ENCODE measurements at regions not wholly inside any gene's neighbourhood (a gene's known extent, or its start where the extent isn't known, plus 50 kb on each side); places are given as distances from the start of the nearest gene placed in this dataset.
A peak's percentile ranks its signal among the peaks of the same experiment; 100 is the strongest.

DNA sequence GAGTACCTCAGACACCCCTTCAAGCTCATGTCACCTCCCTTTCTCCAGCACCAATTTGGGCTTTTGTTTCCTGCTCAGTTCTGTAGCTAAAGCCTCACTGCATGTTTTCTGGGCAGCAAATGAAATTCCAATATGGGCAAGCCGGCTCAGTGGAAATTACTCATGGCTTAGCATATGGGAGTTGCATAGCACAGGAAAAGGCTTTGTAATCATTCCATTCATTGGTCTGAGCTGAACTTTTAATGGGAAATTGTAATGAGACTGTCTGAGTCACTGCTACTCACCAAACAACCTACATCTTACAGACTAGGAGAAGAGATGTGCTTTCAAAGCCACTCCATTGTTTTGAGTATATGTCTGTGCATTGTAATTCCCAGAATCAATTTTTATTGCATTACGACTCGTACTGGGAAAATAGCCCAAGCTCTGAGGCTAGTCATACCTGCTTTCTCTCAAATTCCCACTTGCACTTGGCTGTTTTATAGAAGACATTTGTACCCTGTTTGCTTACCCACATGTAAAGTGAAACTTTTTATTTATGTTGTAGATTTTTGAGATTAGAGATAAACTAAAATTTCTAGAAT, 139.5 kb upstream of the LRATD1 start:
- no peak overlapping the region for H2BK12ac ChIP-seq (ENCODE audit: insufficient read length, low read depth, low read length)
- H4K20me1 ChIP-seq (ENCODE audit: control insufficient read depth, insufficient read depth, insufficient read length), result no peaks in the 10 kb centered on the region
- H3K27me3 Mint-ChIP-seq (ENCODE audit: low read depth), result no peaks in the 10 kb centered on the region
- H3K4me1 Mint-ChIP-seq, result peaks cover 6 to 8% of the 10 kb centered on the region in 2 experiments; a peak in 1 of 4 replicates
- no peak overlapping the region for H3K27ac ChIP-seq (ENCODE audit: insufficient read length, low read depth, low read length)
- no peaks in the 10 kb centered on the region; a peak in 1 of 5 replicates for H3K9me3 Mint-ChIP-seq
- no peak overlapping the region for H3K27ac Mint-ChIP-seq
- no peaks in the 10 kb centered on the region for H3K4me1 ChIP-seq (ENCODE audit: insufficient read depth, low read length)
- H3K36me3 Mint-ChIP-seq (ENCODE audit: insufficient read depth in 1 of 3, low read depth in 3 of 3), result no peaks in the 10 kb centered on the region; a peak in 1 of 7 replicates
- H4K5ac ChIP-seq (ENCODE audit: insufficient read length, low read depth, low read length), result no peak overlapping the region
- DNase-seq, result no peak
- no peak overlapping the region for H2AK5ac ChIP-seq (ENCODE audit: insufficient read length, low read length)
- H2AFZ ChIP-seq (ENCODE audit: low read length), result peak overlapping the region; percentile 48
- no peak overlapping the region for H3K9ac ChIP-seq (ENCODE audit: extremely low read depth, insufficient read length, low read length)
- H3K4ac ChIP-seq (ENCODE audit: low read depth, low read length), result no peak overlapping the region
- no peak overlapping the region for H2BK5ac ChIP-seq (ENCODE audit: insufficient read length, low read length)
- H3K9me3 ChIP-seq (ENCODE audit: control insufficient read depth, low read depth, low read length), result no peaks in the 10 kb centered on the region
- WGBS (ENCODE audit: extremely low coverage, insufficient read length, low lambda C conversion rate), result no CpG with 5 or more reads among the region's 3 CpGs
- H3K23me2 ChIP-seq (ENCODE audit: insufficient read length, low read depth, low read length, poor library complexity, severe bottlenecking), result no peaks in the 10 kb centered on the region
- no peak overlapping the region for H3T11ph ChIP-seq (ENCODE audit: low read length)
- H4K91ac ChIP-seq (ENCODE audit: insufficient read length, low read depth, low read length), result no peak overlapping the region
- H4K8ac ChIP-seq (replicated peaks; ENCODE audit: insufficient read length, low read depth, low read length), result no peak overlapping the region
- H3K18ac ChIP-seq (ENCODE audit: insufficient read length, low read depth, low read length), result no peak overlapping the region
- no peak overlapping the region for H3K4me3 Mint-ChIP-seq
- H3K27me3 ChIP-seq (ENCODE audit: insufficient read depth, low read length), result no peaks in the 10 kb centered on the region
- no peak overlapping the region for H3K14ac ChIP-seq (ENCODE audit: insufficient read depth, low read length)
- H3K56ac ChIP-seq (ENCODE audit: insufficient read length, low read depth, low read length), result no peak overlapping the region
- no peak overlapping the region for H3K4me2 ChIP-seq (ENCODE audit: insufficient read depth, insufficient read length, low read length)
- no peak overlapping the region for H2BK15ac ChIP-seq (ENCODE audit: low read depth, low read length)
- no peaks in the 10 kb centered on the region for H3K79me1 ChIP-seq (ENCODE audit: insufficient read depth, low read depth, low read length, poor library complexity, severe bottlenecking)
- H2BK20ac ChIP-seq (ENCODE audit: low read depth, low read length, poor library complexity, severe bottlenecking), result no peak overlapping the region
- H2BK120ac ChIP-seq (ENCODE audit: low read depth, low read length, poor library complexity, severe bottlenecking), result no peak overlapping the region
- no peaks in the 10 kb centered on the region for H3K79me2 ChIP-seq (ENCODE audit: insufficient read depth, low read length)
- TF ChIP-seq, protein P1, sequence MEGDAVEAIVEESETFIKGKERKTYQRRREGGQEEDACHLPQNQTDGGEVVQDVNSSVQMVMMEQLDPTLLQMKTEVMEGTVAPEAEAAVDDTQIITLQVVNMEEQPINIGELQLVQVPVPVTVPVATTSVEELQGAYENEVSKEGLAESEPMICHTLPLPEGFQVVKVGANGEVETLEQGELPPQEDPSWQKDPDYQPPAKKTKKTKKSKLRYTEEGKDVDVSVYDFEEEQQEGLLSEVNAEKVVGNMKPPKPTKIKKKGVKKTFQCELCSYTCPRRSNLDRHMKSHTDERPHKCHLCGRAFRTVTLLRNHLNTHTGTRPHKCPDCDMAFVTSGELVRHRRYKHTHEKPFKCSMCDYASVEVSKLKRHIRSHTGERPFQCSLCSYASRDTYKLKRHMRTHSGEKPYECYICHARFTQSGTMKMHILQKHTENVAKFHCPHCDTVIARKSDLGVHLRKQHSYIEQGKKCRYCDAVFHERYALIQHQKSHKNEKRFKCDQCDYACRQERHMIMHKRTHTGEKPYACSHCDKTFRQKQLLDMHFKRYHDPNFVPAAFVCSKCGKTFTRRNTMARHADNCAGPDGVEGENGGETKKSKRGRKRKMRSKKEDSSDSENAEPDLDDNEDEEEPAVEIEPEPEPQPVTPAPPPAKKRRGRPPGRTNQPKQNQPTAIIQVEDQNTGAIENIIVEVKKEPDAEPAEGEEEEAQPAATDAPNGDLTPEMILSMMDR (conservative IDR thresholded peaks at IDR 0.05), result no peak
- H3K23ac ChIP-seq (ENCODE audit: insufficient read length, low read depth, low read length), result no peak overlapping the region
